Caki2 (cell line): ENCODE measurements at regions not wholly inside any gene's neighbourhood (a gene's known extent, or its start where the extent isn't known, plus 50 kb on each side); places are given as distances from the start of the nearest gene placed in this dataset.
"Not testable (repeated sequence)": the region's sequence is repeated elsewhere in the genome, so short reads cannot be mapped to it uniquely, and the experiment has no call there.

ENCODE experiments used
- DNase-seq: peaks from one replicate; pipeline ENCODE4 v3.0.0-alpha.2; 2015; ENCODE audit warnings: low read depth
- in situ Hi-C: cut with HindIII; loops from 2 replicates; pipeline ENCODE4 v1.10.0; 2016; ENCODE audit warnings: low sequenced_read_pairs, low pct_unique_long_range_greater_than_20kb, mixed read lengths

- DNase-seq: no peak
- in situ Hi-C loops: no loop called here
Observed at GRCh38 chr10:6999232-6999925, 411.5 kb downstream of the SFMBT2 start.

GRCh38 chr10:6997509-6997908 is 413.3 kb downstream of the SFMBT2 start:
- no peak for DNase-seq
- in situ Hi-C loops: no loop called here

- in situ Hi-C loops: no loop called here
- DNase-seq: no peak
Observed at GRCh38 chr10:6996431-6996830, 414.4 kb downstream of the SFMBT2 start.

GRCh38 chr10:6995831-6996230 is 415.0 kb downstream of the SFMBT2 start:
- in situ Hi-C loops: no loop called here
- no peak for DNase-seq

GRCh38 chr10:6995341-6995740 is 415.3 kb upstream of the PRKCQ start:
- in situ Hi-C loops: no loop called here
- no peak for DNase-seq

- no peak for DNase-seq
- in situ Hi-C loops: no loop called here
Observed at GRCh38 chr10:6990891-6991290, 410.8 kb upstream of the PRKCQ start.

- DNase-seq: no peak
- in situ Hi-C loops: no loop called here
Observed at GRCh38 chr10:6988654-6989053, 408.6 kb upstream of the PRKCQ start.

GRCh38 chr10:6987536-6987945 is 407.5 kb upstream of the PRKCQ start:
- in situ Hi-C loops: no loop called here
- no peak for DNase-seq

- DNase-seq: no peak
- in situ Hi-C loops: no loop called here
Observed at GRCh38 chr10:6986927-6987326, 406.9 kb upstream of the PRKCQ start.

GRCh38 chr10:6985644-6986043 is 405.6 kb upstream of the PRKCQ start:
- no peak for DNase-seq
- in situ Hi-C loops: no loop called here

GRCh38 chr10:6984971-6985370 is 404.9 kb upstream of the PRKCQ start:
- in situ Hi-C loops: no loop called here
- DNase-seq: no peak

GRCh38 chr10:6984016-6984415 is 403.9 kb upstream of the PRKCQ start:
- DNase-seq, in situ Hi-C loops: not testable (repeated sequence)

GRCh38 chr10:6980353-6980752 is 400.3 kb upstream of the PRKCQ start:
- in situ Hi-C loops: no loop called here
- DNase-seq: no peak

GRCh38 chr10:6979371-6979770 is 399.3 kb upstream of the PRKCQ start:
- no peak for DNase-seq
- in situ Hi-C loops: no loop called here

GRCh38 chr10:6978187-6978627 is 398.1 kb upstream of the PRKCQ start:
- no peak for DNase-seq

GRCh38 chr10:6977398-6978186 is 397.5 kb upstream of the PRKCQ start:
- DNase-seq: no peak
- in situ Hi-C loops: no loop called here

More at GRCh38 chr10:6978187-6978627, 398.1 kb upstream of the PRKCQ start:
- in situ Hi-C loops: no loop called here

GRCh38 chr10:6973899-6974298 is 393.8 kb upstream of the PRKCQ start:
- DNase-seq: no peak
- in situ Hi-C loops: no loop called here

GRCh38 chr10:6972226-6972625 is 392.1 kb upstream of the PRKCQ start:
- in situ Hi-C loops: no loop called here
- no peak for DNase-seq

GRCh38 chr10:6969659-6970058 is 389.6 kb upstream of the PRKCQ start:
- in situ Hi-C loops: no loop called here
- DNase-seq: no peak

- DNase-seq: no peak
- in situ Hi-C loops: no loop called here
Observed at GRCh38 chr10:6964543-6964942, 384.5 kb upstream of the PRKCQ start.
